ENCODE measurements at regions not wholly inside any gene's neighbourhood (a gene's known extent, or its start where the extent isn't known, plus 50 kb on each side); places are given as distances from the start of the nearest gene placed in this dataset.
A peak's percentile ranks its signal among the peaks of the same experiment; 100 is the strongest.

GRCh38 chr3:13227315-13228165 lies 154.3 kb upstream of the IQSEC1 start:
- H3K27me3 ChIP-seq (ENCODE audit: control insufficient read depth, insufficient read depth, low read length), result no peaks in the 10 kb centered on the region
- TF ChIP-seq CTCF (IDR thresholded peaks at IDR 0.05; ENCODE audit: insufficient read depth, low read length, severe bottlenecking), result no peak
- no peak overlapping the region for H3K4me3 ChIP-seq (ENCODE audit: low read depth, low read length)
- no peak for FAIRE-seq
- no peak for DNase-seq (ENCODE audit: low read depth)
- no peaks in the 10 kb centered on the region for H3K36me3 ChIP-seq (ENCODE audit: control insufficient read depth, insufficient read depth, low read length)

- peak; percentile 62 for FAIRE-seq
- no peak for TF ChIP-seq CTCF (IDR thresholded peaks at IDR 0.05; ENCODE audit: insufficient read depth, low read length, severe bottlenecking)
- DNase-seq (ENCODE audit: low read depth), result no peak
- Histone ChIP-seq H3K27me3 (ENCODE audit: control insufficient read depth, insufficient read depth, low read length) (no peaks in the 10 kb centered on the region), H3K4me3 (ENCODE audit: low read depth, low read length) (no peak overlapping the region), H3K36me3 (ENCODE audit: control insufficient read depth, insufficient read depth, low read length) (no peaks in the 10 kb centered on the region)
These were observed 151.7 kb upstream of the IQSEC1 start for GRCh38 chr3:13224967-13225366.

- TF ChIP-seq CTCF (IDR thresholded peaks at IDR 0.05; ENCODE audit: insufficient read depth, low read length, severe bottlenecking), result no peak
- Histone ChIP-seq H3K4me3 (ENCODE audit: low read depth, low read length) (no peak overlapping the region), H3K27me3 (ENCODE audit: control insufficient read depth, insufficient read depth, low read length) (no peaks in the 10 kb centered on the region), H3K36me3 (ENCODE audit: control insufficient read depth, insufficient read depth, low read length) (no peaks in the 10 kb centered on the region)
- peak; percentile 7 for FAIRE-seq
- DNase-seq (ENCODE audit: low read depth), result no peak
These were observed 150.5 kb upstream of the IQSEC1 start for GRCh38 chr3:13223574-13224237.

- Histone ChIP-seq H3K36me3 (ENCODE audit: control insufficient read depth, insufficient read depth, low read length) (no peaks in the 10 kb centered on the region), H3K4me3 (ENCODE audit: low read depth, low read length) (no peak overlapping the region), H3K27me3 (ENCODE audit: control insufficient read depth, insufficient read depth, low read length) (no peaks in the 10 kb centered on the region)
- no peak for FAIRE-seq
- DNase-seq (ENCODE audit: low read depth), result no peak
- TF ChIP-seq CTCF (IDR thresholded peaks at IDR 0.05; ENCODE audit: insufficient read depth, low read length, severe bottlenecking), result no peak
These were observed 149.8 kb upstream of the IQSEC1 start for GRCh38 chr3:13222891-13223573.

GRCh38 chr3:13222131-13222530 lies 148.9 kb upstream of the IQSEC1 start:
- FAIRE-seq, result peak; percentile 85
- no peak for TF ChIP-seq CTCF (IDR thresholded peaks at IDR 0.05; ENCODE audit: insufficient read depth, low read length, severe bottlenecking)
- Histone ChIP-seq H3K27me3 (ENCODE audit: control insufficient read depth, insufficient read depth, low read length) (no peaks in the 10 kb centered on the region), H3K4me3 (ENCODE audit: low read depth, low read length) (no peak overlapping the region), H3K36me3 (ENCODE audit: control insufficient read depth, insufficient read depth, low read length) (no peaks in the 10 kb centered on the region)
- no peak for DNase-seq (ENCODE audit: low read depth)
